ENCODE measurements at regions not wholly inside any gene's neighbourhood (a gene's known extent, or its start where the extent isn't known, plus 50 kb on each side); places are given as distances from the start of the nearest gene placed in this dataset.

GRCh38 chr2:219692521-219692920 is 65.1 kb downstream of the SLC4A3 start:
- no peak for DNase-seq (ENCODE audit: low read depth in 2 of 2)

DNA sequence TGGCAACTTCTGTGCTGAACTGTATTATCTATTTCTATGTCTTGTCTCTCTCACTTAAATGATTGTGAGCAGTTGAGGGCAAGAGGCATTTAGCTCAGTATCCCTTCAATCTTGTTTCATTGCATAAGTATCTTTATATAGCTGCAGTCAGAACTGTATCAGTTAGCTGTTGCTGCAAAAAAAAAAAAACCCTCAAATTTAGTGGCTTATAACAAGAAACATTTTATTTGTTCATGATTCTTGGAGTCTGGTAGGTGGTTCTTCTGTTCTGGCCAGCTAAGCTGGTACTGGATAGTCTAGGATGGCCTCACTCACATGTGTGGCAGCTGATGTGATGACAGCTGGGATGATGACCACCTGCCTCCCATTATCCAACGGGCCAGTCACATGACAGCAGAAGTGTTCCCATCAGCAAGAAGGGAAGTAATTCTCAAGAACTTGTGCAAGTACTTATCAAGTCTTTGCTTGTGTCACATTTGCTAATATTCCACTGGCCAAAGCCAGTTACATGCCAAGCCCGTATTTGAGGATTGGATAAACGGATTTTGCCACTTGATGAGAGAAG is 67.8 kb downstream of the SLC4A3 start:
- no peak for DNase-seq (ENCODE audit: low read depth in 2 of 2)

- DNase-seq (ENCODE audit: low read depth in 2 of 2): no peak
These were observed 70.6 kb downstream of the SLC4A3 start for GRCh38 chr2:219697811-219698747.

GRCh38 chr2:219698748-219699439 is 71.5 kb downstream of the SLC4A3 start:
- no peak for DNase-seq (ENCODE audit: low read depth in 2 of 2)

DNA sequence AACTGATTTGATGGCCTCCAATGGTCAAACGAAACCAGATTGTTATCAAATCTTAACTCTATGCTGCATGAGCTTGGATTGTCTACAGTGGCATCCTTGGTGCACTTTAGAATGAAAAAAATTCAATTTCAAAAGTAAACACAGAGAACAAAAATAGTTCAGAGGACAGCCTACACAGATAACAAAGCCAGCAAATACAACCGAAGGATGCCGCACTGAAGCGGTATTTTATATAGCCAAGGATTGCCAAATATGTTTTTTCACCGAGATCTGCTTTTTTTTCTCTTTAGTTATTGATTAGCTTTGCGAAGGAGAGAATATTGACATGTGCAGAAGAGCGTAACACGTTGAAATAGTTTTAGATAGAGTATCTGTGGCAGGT is 72.0 kb downstream of the SLC4A3 start:
- DNase-seq (ENCODE audit: low read depth in 2 of 2): no peak

DNA sequence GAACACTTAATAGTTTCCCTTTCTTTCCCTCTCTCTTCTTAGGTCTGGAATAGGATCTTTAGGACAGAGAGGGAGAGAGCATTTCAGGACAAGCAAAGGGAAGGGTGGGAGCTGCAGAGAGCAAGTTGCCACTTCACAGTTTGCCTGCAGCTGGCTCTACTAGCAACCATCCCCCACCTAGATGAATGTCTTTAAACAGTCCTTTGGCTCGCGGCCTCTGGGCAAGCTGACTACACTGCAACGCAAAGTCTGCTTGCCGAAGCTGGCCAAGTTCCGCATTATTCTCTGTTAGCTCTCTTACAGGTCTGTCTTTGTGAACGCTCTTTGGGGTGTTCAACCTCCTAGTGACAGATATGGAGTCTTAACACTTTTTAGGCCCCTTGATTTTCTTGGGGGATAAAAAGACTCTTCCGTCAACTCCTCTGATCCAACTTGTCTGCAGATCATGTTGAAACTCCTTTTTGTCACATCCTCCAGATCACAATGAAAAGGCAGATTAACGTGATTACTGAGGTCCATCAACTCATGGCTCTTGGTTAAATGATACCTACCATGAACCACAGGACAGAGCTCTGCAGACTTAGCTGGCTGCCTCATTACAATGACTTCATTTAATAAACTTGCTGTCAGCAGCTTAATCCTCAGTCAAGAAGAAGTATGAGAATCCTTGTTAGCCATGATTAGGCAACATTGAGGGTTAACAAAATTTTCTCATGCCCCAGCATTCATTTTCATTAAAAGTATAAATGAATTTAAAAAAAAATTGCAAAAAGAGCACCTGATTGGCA is 74.6 kb downstream of the SLC4A3 start:
- no peak for DNase-seq (ENCODE audit: low read depth in 2 of 2)

DNA sequence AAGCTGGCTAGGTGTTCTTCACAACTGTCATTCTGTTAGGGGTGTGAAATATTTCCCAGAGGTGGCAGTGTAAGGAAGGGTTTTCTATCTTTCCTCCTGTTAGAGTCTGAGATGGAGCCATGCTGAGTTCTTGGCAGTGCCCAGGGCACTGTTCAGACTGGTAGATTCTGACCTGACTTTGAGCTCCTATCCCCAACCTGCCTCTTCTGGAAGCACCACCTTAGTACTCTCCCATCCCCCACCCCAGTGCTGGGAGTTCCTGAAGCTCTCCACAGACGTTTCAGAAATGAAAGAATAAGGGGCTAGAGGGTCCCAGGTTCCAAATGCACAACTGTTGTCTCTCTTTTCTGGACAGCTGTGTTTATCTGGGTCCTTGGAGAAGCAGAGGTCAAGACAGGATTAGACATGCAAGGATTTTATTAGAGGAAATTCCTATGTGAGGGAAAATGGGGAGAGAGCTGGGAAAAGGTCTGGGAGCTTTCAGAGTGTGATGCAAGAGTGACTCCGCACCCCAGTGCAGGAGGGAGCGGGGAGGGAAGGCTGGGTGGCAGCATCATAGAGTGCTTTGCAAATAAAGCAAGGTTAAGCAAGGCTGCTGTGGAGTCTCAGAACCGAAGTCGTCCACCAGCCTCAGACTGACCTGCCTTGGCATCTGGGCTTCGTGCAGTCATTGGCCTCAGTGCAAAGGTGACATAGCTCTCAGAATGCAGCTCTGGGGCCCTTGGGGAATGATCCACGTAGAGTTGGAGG is 75.5 kb downstream of the SLC4A3 start:
- no peak for DNase-seq (ENCODE audit: low read depth in 2 of 2)

- no peak for DNase-seq (ENCODE audit: low read depth in 2 of 2)
These were observed 77.4 kb downstream of the SLC4A3 start for GRCh38 chr2:219704878-219705277.

- DNase-seq (ENCODE audit: low read depth in 2 of 2): no peak
These were observed 79.4 kb downstream of the SLC4A3 start for GRCh38 chr2:219706823-219707281.

DNA sequence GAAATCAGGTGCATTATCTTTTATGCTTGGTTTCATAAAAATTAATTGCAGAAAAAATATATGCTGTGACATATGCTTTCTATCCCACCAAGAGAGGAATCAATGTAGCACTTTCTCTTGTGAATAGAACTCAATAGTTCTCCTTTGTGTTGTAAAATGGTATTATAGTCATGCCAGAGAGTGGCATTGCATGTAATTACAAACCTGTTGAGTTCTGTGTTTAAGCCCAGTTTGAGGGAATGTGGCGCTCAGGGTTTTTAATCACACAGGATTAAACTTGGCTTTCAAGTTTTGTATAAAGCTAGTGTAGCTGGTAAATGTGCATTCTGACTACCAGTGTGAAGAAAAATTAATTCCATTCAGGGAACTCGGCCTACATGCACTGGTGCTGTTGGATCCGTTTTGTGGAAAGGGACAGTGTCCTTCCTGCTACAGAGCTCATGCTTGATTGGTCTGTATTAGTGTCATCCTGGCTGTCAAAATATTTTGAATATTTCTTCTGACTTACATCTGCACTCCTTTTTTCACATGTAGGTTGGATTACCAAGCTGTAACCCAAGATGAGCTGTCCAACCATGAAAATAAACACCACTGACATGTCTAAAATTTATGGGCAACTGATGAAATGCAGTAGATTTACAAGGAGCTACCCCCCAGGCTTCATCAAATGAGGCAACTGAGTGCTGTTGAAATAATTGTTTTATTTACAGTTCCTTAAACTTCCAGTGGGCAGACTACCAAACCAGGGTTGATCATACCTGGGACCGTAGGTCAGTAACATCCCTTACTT is 80.3 kb downstream of the SLC4A3 start:
- no peak for DNase-seq (ENCODE audit: low read depth in 2 of 2)

GRCh38 chr2:219709331-219709761 is 81.9 kb downstream of the SLC4A3 start:
- DNase-seq (ENCODE audit: low read depth in 2 of 2): no peak

GRCh38 chr2:219713110-219713509 is 85.7 kb downstream of the SLC4A3 start:
- DNase-seq (ENCODE audit: low read depth in 2 of 2): no peak

DNA sequence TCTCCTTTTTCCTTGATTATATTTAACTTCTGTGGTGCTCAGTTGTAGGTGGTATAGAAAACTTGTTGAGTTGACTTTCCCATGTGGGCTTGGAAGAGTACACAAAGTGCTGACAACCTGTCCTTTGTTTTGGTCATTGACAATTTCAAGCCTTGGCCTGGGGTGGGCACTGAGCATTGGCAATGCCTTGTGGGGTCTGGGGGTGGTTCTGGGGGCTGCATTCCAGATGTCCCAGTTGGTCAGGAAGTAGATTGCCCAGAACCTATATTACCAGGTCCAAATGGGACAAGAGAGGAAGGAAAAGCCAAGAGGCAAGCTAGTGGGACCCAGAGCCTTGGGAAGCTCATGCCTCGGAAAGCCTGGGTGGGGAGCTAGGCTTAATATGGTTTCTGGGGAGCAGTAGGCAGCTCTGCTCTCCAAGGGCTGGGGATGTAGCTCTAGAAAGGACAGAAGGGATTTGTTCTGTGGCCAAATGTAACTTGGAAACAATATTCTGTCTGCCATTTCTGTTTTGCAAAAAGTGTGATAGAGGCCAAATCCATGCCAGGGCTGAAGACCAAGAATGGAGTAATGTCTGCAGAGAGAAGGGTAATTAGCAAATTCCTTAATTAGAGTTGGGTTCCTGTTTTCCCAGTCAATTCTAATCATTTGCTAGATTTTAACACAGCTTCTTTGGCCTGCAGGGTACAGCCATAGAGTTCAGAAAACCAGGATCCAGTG is 87.4 kb downstream of the SLC4A3 start:
- no peak for DNase-seq (ENCODE audit: low read depth in 2 of 2)

- no peak for DNase-seq (ENCODE audit: low read depth in 2 of 2)
These were observed 90.6 kb downstream of the SLC4A3 start for GRCh38 chr2:219718066-219718465.

DNA sequence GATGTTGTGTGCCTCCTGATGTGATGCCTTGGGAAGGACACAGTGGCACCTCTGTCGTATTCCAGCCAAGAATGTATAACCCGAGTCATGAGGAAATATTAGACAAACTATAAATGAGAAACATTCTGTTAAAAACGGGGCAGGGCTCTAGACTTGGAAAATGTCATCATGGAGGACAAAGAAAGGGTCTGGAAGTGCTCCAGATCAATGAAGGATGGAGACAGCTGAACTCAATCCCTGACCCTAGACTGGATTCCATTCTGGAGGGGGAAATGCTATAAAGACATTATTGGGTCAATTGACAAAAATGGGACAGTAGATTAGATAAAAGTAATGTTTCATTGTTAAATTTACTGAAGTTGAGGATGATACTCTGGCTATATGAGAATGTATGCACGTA is 92.1 kb downstream of the SLC4A3 start:
- no peak for DNase-seq (ENCODE audit: low read depth in 2 of 2)

DNA sequence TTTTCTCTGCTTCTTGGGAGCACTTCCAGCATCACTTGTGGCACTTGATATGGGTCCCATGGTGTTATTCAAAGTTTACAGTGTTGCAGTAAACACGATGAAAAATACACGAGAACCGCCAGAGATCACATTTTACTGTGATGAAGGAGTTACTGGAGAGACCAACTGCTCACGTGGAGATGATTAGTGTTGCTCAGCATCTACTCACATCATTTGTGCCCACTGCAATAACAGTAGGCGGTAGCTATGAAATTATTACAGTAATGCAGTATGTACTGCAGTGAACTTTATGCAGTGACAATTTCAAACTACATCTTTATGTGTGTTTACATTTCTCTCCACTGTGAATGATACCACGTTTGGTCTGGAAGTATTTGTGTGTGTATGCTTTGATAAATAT is 93.5 kb downstream of the SLC4A3 start:
- DNase-seq (ENCODE audit: low read depth in 2 of 2): no peak

GRCh38 chr2:219722276-219722879 is 94.9 kb downstream of the SLC4A3 start:
- DNase-seq (ENCODE audit: low read depth in 2 of 2): no peak

GRCh38 chr2:219723311-219723710 is 95.9 kb downstream of the SLC4A3 start:
- no peak for DNase-seq (ENCODE audit: low read depth in 2 of 2)

- DNase-seq (ENCODE audit: low read depth in 2 of 2): no peak
These were observed 97.2 kb downstream of the SLC4A3 start for GRCh38 chr2:219724628-219725027.
